CD4-positive, alpha-beta memory T cell (primary cell): ENCODE measurements at regions not wholly inside any gene's neighbourhood (a gene's known extent, or its start where the extent isn't known, plus 50 kb on each side); places are given as distances from the start of the nearest gene placed in this dataset.
A peak's percentile ranks its signal among the peaks of the same experiment; 100 is the strongest.

Experiments used
- CTCF ChIA-PET: fragments of 350-600 bp; sonication (Branson Sonifier 250); formaldehyde crosslinking; loops from one replicate; lab custom pipeline; 2021; ENCODE audit warnings: inconsistent platforms; ENCODE audit not compliant: partially characterized antibody; lab: Charles Lee
- POLR2A ChIA-PET: fragments of 350-600 bp; sonication (Branson Sonifier 250); formaldehyde crosslinking; loops from one replicate; lab custom pipeline; 2021; ENCODE audit not compliant: partially characterized antibody; lab: Charles Lee
- DNase-seq, 5 donors: peaks; one replicate each; pipeline versions ENCODE4 v3.0.0 to v3.0.0-alpha.2; 2020 to 2022; ENCODE audit warnings: mixed read lengths in 1 of 5
- H3K27ac ChIP-seq: one replicate; pipeline ENCODE4 v1.7.0; 2013; ENCODE audit warnings: low read depth, low read length
- H3K27me3 ChIP-seq: 2 replicates; pipeline ENCODE4 v1.7.0; 2013; ENCODE audit warnings: mild to moderate bottlenecking, low read length, moderate library complexity; ENCODE audit not compliant: insufficient read depth
- H3K36me3 ChIP-seq: 2 replicates; pipeline ENCODE4 v1.7.0; 2013; ENCODE audit warnings: mild to moderate bottlenecking, low read length, moderate library complexity; ENCODE audit not compliant: insufficient read depth
- H3K4me1 ChIP-seq: 2 replicates; pipeline ENCODE4 v1.7.0; 2013; ENCODE audit warnings: mild to moderate bottlenecking, low read length, moderate library complexity; ENCODE audit not compliant: insufficient read depth
- H3K4me3 ChIP-seq, 2 donors: one replicate each; pipeline ENCODE4 v1.7.0; 2013; ENCODE audit warnings: low read length in 2 of 2, mild to moderate bottlenecking in 1 of 2
- H3K9me3 ChIP-seq, 2 donors: one replicate each; pipeline ENCODE4 v1.7.0; 2013; ENCODE audit warnings: low read length in 2 of 2, control low read depth in 1 of 2; ENCODE audit not compliant: control insufficient read depth in 1 of 2
- H3K27ac Mint-ChIP-seq, 7 donors: one replicate each; pipeline ENCODE4 v1.8.0; 2020 to 2021; ENCODE audit warnings: mixed read lengths in 7 of 7, mild to moderate bottlenecking in 6 of 7, inconsistent platforms in 3 of 7, moderate library complexity in 3 of 7
- H3K27me3 Mint-ChIP-seq, 2 donors: one replicate each; pipeline ENCODE4 v1.8.0; 2020 to 2021; ENCODE audit warnings: mixed read lengths in 2 of 2
- H3K36me3 Mint-ChIP-seq, 2 donors: one replicate each; pipeline ENCODE4 v1.8.0; 2020 to 2021; ENCODE audit warnings: mixed read lengths in 2 of 2, inconsistent platforms in 1 of 2, mild to moderate bottlenecking in 1 of 2
- H3K4me1 Mint-ChIP-seq, 4 donors: one replicate each; pipeline ENCODE4 v1.8.0; 2020 to 2021; ENCODE audit warnings: mixed read lengths in 4 of 4, mild to moderate bottlenecking in 1 of 4
- H3K4me3 Mint-ChIP-seq, 8 donors: one replicate each; pipeline ENCODE4 v1.8.0; 2020 to 2021; ENCODE audit warnings: mixed read lengths in 8 of 8, mild to moderate bottlenecking in 7 of 8, moderate library complexity in 6 of 8, inconsistent platforms in 3 of 8
- H3K9me3 Mint-ChIP-seq, 8 donors: one replicate each; pipeline ENCODE4 v1.8.0; 2020 to 2021; ENCODE audit warnings: mixed read lengths in 8 of 8, mild to moderate bottlenecking in 5 of 8, inconsistent platforms in 3 of 8, moderate library complexity in 1 of 8
- intact Hi-C: fragments of 100-400 bp; cut with micrococcal nuclease; formaldehyde crosslinking; loops from one replicate; pipeline ENCODE4 v1.15.1; 2023

- no peaks in the 10 kb centered on the region for H3K27me3 Mint-ChIP-seq
- no peak overlapping the region for H3K4me3 ChIP-seq
- peak overlapping the region in 1 of 7 donors; percentile 70 for H3K27ac Mint-ChIP-seq
- peaks cover 2 to 35% (median 26%) of the 10 kb centered on the region in 8 donors for H3K9me3 Mint-ChIP-seq
- CTCF ChIA-PET, result no interaction called here
- intact Hi-C loops, result no loop called here
- no peak for DNase-seq
- no peaks in the 10 kb centered on the region for H3K36me3 ChIP-seq
- H3K27me3 ChIP-seq, result no peaks in the 10 kb centered on the region
- H3K4me3 Mint-ChIP-seq, result no peak overlapping the region
- H3K4me1 ChIP-seq, result no peaks in the 10 kb centered on the region
- H3K36me3 Mint-ChIP-seq, result peaks cover 0 to 12% of the 10 kb centered on the region in 2 donors
- POLR2A ChIA-PET, result interaction anchor here (2.3 kb wide), 1 partner anchor 11 kb away, joined by 7 read pairs; no protein-coding TSS in a partner anchor
- H3K4me1 Mint-ChIP-seq, result peaks cover 4 to 8% (median 7%) of the 10 kb centered on the region in 4 donors
- H3K27ac ChIP-seq, result no peak overlapping the region
- peaks cover 0 to 19% of the 10 kb centered on the region in 2 donors for H3K9me3 ChIP-seq
Measured at GRCh38 chr14:104382361-104383087, 197.0 kb upstream of the C14orf180 start.

GRCh38 chr14:104383088-104383995 is 196.2 kb upstream of the C14orf180 start:
- intact Hi-C loops, result no loop called here
- H3K27me3 Mint-ChIP-seq, result no peaks in the 10 kb centered on the region
- H3K4me3 ChIP-seq, result no peak overlapping the region
- DNase-seq, result no peak
- H3K27ac ChIP-seq, result no peak overlapping the region
- peaks cover 0 to 19% of the 10 kb centered on the region in 2 donors for H3K9me3 ChIP-seq
- no peaks in the 10 kb centered on the region for H3K36me3 ChIP-seq
- H3K27ac Mint-ChIP-seq, result peak overlapping the region in 1 of 7 donors; percentile 29
- peaks cover 2 to 35% (median 26%) of the 10 kb centered on the region in 8 donors for H3K9me3 Mint-ChIP-seq
- CTCF ChIA-PET, result no interaction called here
- peaks cover 4 to 16% (median 11%) of the 10 kb centered on the region in 4 donors for H3K4me1 Mint-ChIP-seq
- POLR2A ChIA-PET, result interaction anchor here (2.3 kb wide), 1 partner anchor 10 kb away, joined by 7 read pairs; no protein-coding TSS in a partner anchor
- H3K4me1 ChIP-seq, result no peaks in the 10 kb centered on the region
- H3K36me3 Mint-ChIP-seq, result peaks cover 0 to 12% of the 10 kb centered on the region in 2 donors
- H3K4me3 Mint-ChIP-seq, result no peak overlapping the region
- H3K27me3 ChIP-seq, result no peaks in the 10 kb centered on the region

- Mint-ChIP-seq H3K36me3 (peaks cover 0 to 7% of the 10 kb centered on the region in 2 donors), H3K4me3 (peak overlapping the region in 1 of 8 donors; percentile 17), H3K27ac (peak overlapping the region in 4 of 7 donors; percentile 42 to 68 (median 52)), H3K4me1 (peaks cover 4 to 24% (median 16%) of the 10 kb centered on the region in 4 donors), H3K9me3 (peaks cover 2 to 27% (median 19%) of the 10 kb centered on the region in 8 donors), H3K27me3 (no peaks in the 10 kb centered on the region)
- H3K27ac ChIP-seq, result no peak overlapping the region
- ChIA-PET CTCF (interaction anchor here (1.3 kb wide), 1 partner anchor 11 kb away, joined by 3 read pairs; no protein-coding TSS in a partner anchor), POLR2A (interaction anchor here (2.3 kb wide), 1 partner anchor 9 kb away, joined by 7 read pairs; no protein-coding TSS in a partner anchor)
- DNase-seq, result no peak
- peaks cover 0 to 19% of the 10 kb centered on the region in 2 donors for H3K9me3 ChIP-seq
- H3K27me3 ChIP-seq, result no peaks in the 10 kb centered on the region
- no peaks in the 10 kb centered on the region for H3K36me3 ChIP-seq
- intact Hi-C loops, result no loop called here
- H3K4me1 ChIP-seq, result peaks cover 7% of the 10 kb centered on the region
- H3K4me3 ChIP-seq, result no peak overlapping the region
Measured at GRCh38 chr14:104383996-104384775, 195.4 kb upstream of the C14orf180 start.

- H3K4me1 Mint-ChIP-seq, result peaks cover 5 to 30% (median 21%) of the 10 kb centered on the region in 4 donors
- CTCF ChIA-PET, result interaction anchor here (1.3 kb wide), 1 partner anchor 12 kb away, joined by 3 read pairs; no protein-coding TSS in a partner anchor
Measured at GRCh38 chr14:104384776-104385071, 194.8 kb upstream of the C14orf180 start.

GRCh38 chr14:104385111-104385510 is 194.5 kb upstream of the C14orf180 start:
- peaks cover 9 to 33% (median 25%) of the 10 kb centered on the region in 4 donors for H3K4me1 Mint-ChIP-seq
- no peak for DNase-seq

More at GRCh38 chr14:104384776-104385071, 194.8 kb upstream of the C14orf180 start:
- peaks cover 2 to 22% (median 15%) of the 10 kb centered on the region in 8 donors for H3K9me3 Mint-ChIP-seq
- POLR2A ChIA-PET, result interaction anchor here (2.3 kb wide), 1 partner anchor 9 kb away, joined by 7 read pairs; no protein-coding TSS in a partner anchor
- H3K9me3 ChIP-seq, result peaks cover 0 to 18% of the 10 kb centered on the region in 2 donors
- H3K4me1 ChIP-seq, result peaks cover 12% of the 10 kb centered on the region
- no peaks in the 10 kb centered on the region for H3K36me3 ChIP-seq
- intact Hi-C loops, result no loop called here
- H3K27me3 ChIP-seq, result no peaks in the 10 kb centered on the region
- H3K4me3 Mint-ChIP-seq, result no peak overlapping the region
- no peaks in the 10 kb centered on the region for H3K27me3 Mint-ChIP-seq
- no peak overlapping the region for H3K27ac Mint-ChIP-seq
- no peak overlapping the region for H3K27ac ChIP-seq
- no peak for DNase-seq
- no peak overlapping the region for H3K4me3 ChIP-seq
- peaks cover 0 to 5% of the 10 kb centered on the region in 2 donors for H3K36me3 Mint-ChIP-seq

GRCh38 chr14:104385531-104386101 is 193.9 kb upstream of the C14orf180 start:
- Mint-ChIP-seq H3K27ac (peak overlapping the region in 3 of 7 donors; percentile 24 to 86 (median 70)), H3K4me1 (peaks cover 14 to 39% (median 30%) of the 10 kb centered on the region in 4 donors), H3K4me3 (no peak overlapping the region), H3K9me3 (peaks cover 2 to 13% (median 9%) of the 10 kb centered on the region in 8 donors), H3K36me3 (no peaks in the 10 kb centered on the region), H3K27me3 (no peaks in the 10 kb centered on the region)
- CTCF ChIA-PET, result interaction anchor here (1.3 kb wide), 1 partner anchor 13 kb away, joined by 3 read pairs; no protein-coding TSS in a partner anchor
- no peaks in the 10 kb centered on the region for H3K36me3 ChIP-seq
- H3K4me3 ChIP-seq, result no peak overlapping the region
- no peaks in the 10 kb centered on the region for H3K27me3 ChIP-seq
- DNase-seq, result no peak
- POLR2A ChIA-PET, result no interaction called here
- no peak overlapping the region for H3K27ac ChIP-seq
- intact Hi-C loops, result no loop called here
- H3K4me1 ChIP-seq, result peaks cover 21% of the 10 kb centered on the region
- peaks cover 0 to 9% of the 10 kb centered on the region in 2 donors for H3K9me3 ChIP-seq

More at GRCh38 chr14:104385111-104385510, 194.5 kb upstream of the C14orf180 start:
- Mint-ChIP-seq H3K4me3 (no peak overlapping the region), H3K9me3 (peaks cover 2 to 18% (median 13%) of the 10 kb centered on the region in 8 donors), H3K27me3 (no peaks in the 10 kb centered on the region), H3K27ac (peak overlapping the region in 2 of 7 donors; percentile 29 to 86), H3K36me3 (peaks cover 0 to 4% of the 10 kb centered on the region in 2 donors)
- Histone ChIP-seq H3K27me3 (no peaks in the 10 kb centered on the region), H3K4me3 (no peak overlapping the region), H3K4me1 (peaks cover 16% of the 10 kb centered on the region), H3K36me3 (no peaks in the 10 kb centered on the region), H3K27ac (no peak overlapping the region), H3K9me3 (peaks cover 0 to 14% of the 10 kb centered on the region in 2 donors)
- ChIA-PET POLR2A (interaction anchor here (2.3 kb wide), 1 partner anchor 8 kb away, joined by 7 read pairs; no protein-coding TSS in a partner anchor), CTCF (interaction anchor here (1.3 kb wide), 1 partner anchor 12 kb away, joined by 3 read pairs; no protein-coding TSS in a partner anchor)
- intact Hi-C loops, result no loop called here
